ENCODE measurements at regions not wholly inside any gene's neighbourhood (a gene's known extent, or its start where the extent isn't known, plus 50 kb on each side); places are given as distances from the start of the nearest gene placed in this dataset.

- TF ChIP-seq CTCF (IDR thresholded peaks at IDR 0.05; ENCODE audit: borderline replicate concordance, extremely low read depth, low read length, poor library complexity, severe bottlenecking) (no peak), EZH2 (IDR thresholded peaks at IDR 0.05; ENCODE audit: borderline replicate concordance, low read depth, low read length, severe bottlenecking) (no peak)
These were observed 1056.7 kb upstream of the FANCL start for GRCh38 chr2:59297816-59298215.
